HCT116 (cell line): ENCODE measurements at regions not wholly inside any gene's neighbourhood (a gene's known extent, or its start where the extent isn't known, plus 50 kb on each side); places are given as distances from the start of the nearest gene placed in this dataset.

Experiments
- CTCF ChIP-seq, 3 experiments: fragments of 200-600 bp in 1 of 3; sonication (generic) in 1 of 3; IDR thresholded peaks in 2 of 3; conservative IDR thresholded peaks in 1 of 3; 2 replicates each; pipeline ENCODE4 v1.5.1; 2012 to 2017; ENCODE audit warnings: low read depth in 2 of 3, low read length in 2 of 3, antibody characterized with exemption in 1 of 3, borderline replicate concordance in 1 of 3, control low read depth in 1 of 3, mild to moderate bottlenecking in 1 of 3, mixed read lengths in 1 of 3, mixed run types in 1 of 3, moderate library complexity in 1 of 3; ENCODE audit not compliant: insufficient read depth in 1 of 3
- EZH2 ChIP-seq: fragments of 200-600 bp; sonication (generic); IDR thresholded peaks from 2 replicates; pipeline ENCODE4 v1.6.1; 2017; ENCODE audit warnings: antibody characterized with exemption, mixed run types

- no peak for TF ChIP-seq CTCF (IDR thresholded peaks at IDR 0.05 in 2 of 3, conservative IDR thresholded peaks at IDR 0.05 in 1 of 3; ENCODE audit: borderline replicate concordance in 1 of 3, insufficient read depth in 1 of 3, low read depth in 2 of 3, low read length in 2 of 3)
- TF ChIP-seq EZH2 = no peak
These were observed 885.1 kb downstream of the ZPLD1 start for GRCh38 chr3:103319912-103320311.
